ENCODE measurements at regions not wholly inside any gene's neighbourhood (a gene's known extent, or its start where the extent isn't known, plus 50 kb on each side); places are given as distances from the start of the nearest gene placed in this dataset. TPM values are rescaled to one million over a fixed set of nuclear protein-coding genes. Genes with fewer than 3 reads are reported as not detected.
A peak's percentile ranks its signal among the peaks of the same experiment; 100 is the strongest.

DNA sequence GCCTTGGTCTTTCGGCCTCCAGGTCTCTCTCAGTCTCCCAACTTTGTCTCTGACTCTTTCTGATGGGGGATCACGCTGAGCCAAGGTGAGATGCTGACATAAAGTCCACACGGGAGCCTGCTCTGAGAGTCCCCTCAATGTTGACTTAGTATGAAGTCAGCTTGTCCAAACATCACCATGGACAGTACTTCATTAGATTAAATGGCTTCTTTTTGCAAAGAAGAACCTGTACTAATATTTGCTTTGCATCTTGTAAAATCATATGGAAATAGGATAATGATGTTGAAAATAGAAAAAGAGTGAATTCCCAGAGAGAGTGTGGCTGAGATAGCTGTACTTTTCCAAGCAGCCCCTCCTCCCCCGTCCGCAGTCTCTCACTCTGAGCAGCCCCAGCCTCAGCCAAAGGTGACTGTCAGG, 56.7 kb upstream of the SIAH1 start:
- peaks cover 10 to 19% of the 10 kb centered on the region in 2 donors for H3K4me1 ChIP-seq
- no peaks in the 10 kb centered on the region for H3K27me3 ChIP-seq
- H3K9me3 ChIP-seq: no peaks in the 10 kb centered on the region
- no peak overlapping the region for H3K27ac ChIP-seq
- H3K4me3 ChIP-seq (replicated peaks in 1 of 3): no peak overlapping the region
- intact Hi-C loops (cut with DNase I): no loop called here
- WGBS, 2 donors: 59 to 66% methylated on average over 5 of the region's 5 CpGs
- DNase-seq: no peak
- TF ChIP-seq, protein P1, sequence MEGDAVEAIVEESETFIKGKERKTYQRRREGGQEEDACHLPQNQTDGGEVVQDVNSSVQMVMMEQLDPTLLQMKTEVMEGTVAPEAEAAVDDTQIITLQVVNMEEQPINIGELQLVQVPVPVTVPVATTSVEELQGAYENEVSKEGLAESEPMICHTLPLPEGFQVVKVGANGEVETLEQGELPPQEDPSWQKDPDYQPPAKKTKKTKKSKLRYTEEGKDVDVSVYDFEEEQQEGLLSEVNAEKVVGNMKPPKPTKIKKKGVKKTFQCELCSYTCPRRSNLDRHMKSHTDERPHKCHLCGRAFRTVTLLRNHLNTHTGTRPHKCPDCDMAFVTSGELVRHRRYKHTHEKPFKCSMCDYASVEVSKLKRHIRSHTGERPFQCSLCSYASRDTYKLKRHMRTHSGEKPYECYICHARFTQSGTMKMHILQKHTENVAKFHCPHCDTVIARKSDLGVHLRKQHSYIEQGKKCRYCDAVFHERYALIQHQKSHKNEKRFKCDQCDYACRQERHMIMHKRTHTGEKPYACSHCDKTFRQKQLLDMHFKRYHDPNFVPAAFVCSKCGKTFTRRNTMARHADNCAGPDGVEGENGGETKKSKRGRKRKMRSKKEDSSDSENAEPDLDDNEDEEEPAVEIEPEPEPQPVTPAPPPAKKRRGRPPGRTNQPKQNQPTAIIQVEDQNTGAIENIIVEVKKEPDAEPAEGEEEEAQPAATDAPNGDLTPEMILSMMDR (IDR thresholded peaks at IDR 0.05): no peak
- TF ChIP-seq POLR2A (IDR thresholded peaks at IDR 0.05): no peak
- no peaks in the 10 kb centered on the region for H3K36me3 ChIP-seq

- H3K27ac ChIP-seq: no peak overlapping the region
- peaks cover 10 to 20% of the 10 kb centered on the region in 2 donors for H3K4me1 ChIP-seq
- TF ChIP-seq, protein P1 (IDR thresholded peaks at IDR 0.05): no peak
- TF ChIP-seq POLR2A (IDR thresholded peaks at IDR 0.05): no peak
- no peak for DNase-seq
- no peaks in the 10 kb centered on the region for H3K36me3 ChIP-seq
- 86 to 87% methylated on average over 6 of the region's 6 CpGs for WGBS, 2 donors
- intact Hi-C loops (cut with DNase I): no loop called here
- H3K27me3 ChIP-seq: no peaks in the 10 kb centered on the region
- H3K9me3 ChIP-seq: no peaks in the 10 kb centered on the region
- H3K4me3 ChIP-seq (replicated peaks in 1 of 3): no peak overlapping the region
These were observed 55.9 kb upstream of the SIAH1 start for GRCh38 chr16:48441106-48441505.

GRCh38 chr16:48438414-48438813, 53.2 kb upstream of the SIAH1 start:
- no peaks in the 10 kb centered on the region for H3K36me3 ChIP-seq
- no peaks in the 10 kb centered on the region for H3K27me3 ChIP-seq
- intact Hi-C loops (cut with DNase I): no loop called here
- H3K4me3 ChIP-seq (replicated peaks in 1 of 3): no peak overlapping the region
- H3K9me3 ChIP-seq: no peaks in the 10 kb centered on the region
- no peak for TF ChIP-seq POLR2A (IDR thresholded peaks at IDR 0.05)
- TF ChIP-seq, protein P1 (IDR thresholded peaks at IDR 0.05): no peak
- H3K4me1 ChIP-seq: peaks cover 4 to 10% of the 10 kb centered on the region in 2 donors
- DNase-seq: no peak
- no peak overlapping the region for H3K27ac ChIP-seq
- 92 to 93% methylated on average over 5 of the region's 5 CpGs for WGBS, 2 donors

DNA sequence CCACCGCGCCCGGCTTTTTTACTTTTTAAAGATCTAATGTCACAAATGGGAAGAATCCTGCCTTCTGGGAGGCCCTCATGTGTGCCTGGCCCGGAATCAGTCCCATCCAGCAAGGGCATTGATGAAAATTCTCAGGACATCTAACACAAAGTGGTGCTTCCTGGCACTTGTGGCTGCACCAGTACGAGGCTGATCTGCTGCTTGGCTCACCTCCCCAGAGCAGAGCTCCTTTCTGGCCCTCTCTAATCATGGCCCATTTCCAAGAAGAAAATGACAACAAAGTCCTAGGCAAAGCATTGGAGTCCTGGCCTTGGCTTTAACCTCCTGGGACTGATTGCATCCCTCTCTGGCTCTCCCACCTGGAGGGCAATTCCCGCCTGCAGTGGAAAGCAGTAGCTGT, 50.7 kb upstream of the SIAH1 start:
- TF ChIP-seq, protein P1 (IDR thresholded peaks at IDR 0.05): no peak
- no peak for TF ChIP-seq POLR2A (IDR thresholded peaks at IDR 0.05)
- Histone ChIP-seq H3K27me3 (no peaks in the 10 kb centered on the region), H3K9me3 (no peaks in the 10 kb centered on the region), H3K4me3 (replicated peaks in 1 of 3) (no peak overlapping the region), H3K4me1 (peaks cover 4 to 10% of the 10 kb centered on the region in 2 donors), H3K36me3 (no peaks in the 10 kb centered on the region), H3K27ac (peak overlapping the region in 1 of 3 donors; percentile 41)
- peak; percentile 79 to 81 for DNase-seq
- intact Hi-C loops (cut with DNase I): no loop called here
- 29 to 40% methylated on average over 6 of the region's 6 CpGs for WGBS, 2 donors

- peak overlapping the region in 1 of 3 donors; percentile 41 for H3K27ac ChIP-seq
- no peak overlapping the region for H3K4me3 ChIP-seq (replicated peaks in 1 of 3)
- intact Hi-C loops (cut with DNase I): no loop called here
- no peak for TF ChIP-seq POLR2A (IDR thresholded peaks at IDR 0.05)
- TF ChIP-seq, protein P1 (IDR thresholded peaks at IDR 0.05): no peak
- DNase-seq: no peak
- 68 to 83% methylated on average over 7 of the region's 7 CpGs for WGBS, 2 donors
- H3K36me3 ChIP-seq: no peaks in the 10 kb centered on the region
- H3K4me1 ChIP-seq: peaks cover 4 to 10% of the 10 kb centered on the region in 2 donors
- no peaks in the 10 kb centered on the region for H3K9me3 ChIP-seq
- no peaks in the 10 kb centered on the region for H3K27me3 ChIP-seq
These were observed 50.1 kb upstream of the SIAH1 start for GRCh38 chr16:48435318-48435680.

Small RNA genes lying in the stretch of these regions (small RNA-seq; reads per million reads assigned to genes)
- not detected for gene AC026470.1
